Endothelial cell of umbilical vein (primary cell): ENCODE measurements at regions not wholly inside any gene's neighbourhood (a gene's known extent, or its start where the extent isn't known, plus 50 kb on each side); places are given as distances from the start of the nearest gene placed in this dataset.
A peak's percentile ranks its signal among the peaks of the same experiment; 100 is the strongest.

Experiments
- BruUV-seq: library from RNA; stranded (reverse); fragments of 400-500 nt; replicated peaks from 2 replicates; lab custom pipeline; 2021; lab: Mats Ljungman, UMichigan
- CTCF ChIA-PET: fragments of 300-600, 350-600 bp; sonication (Branson Sonifier 250); formaldehyde crosslinking; loops from one replicate; lab custom pipeline; 2021; ENCODE audit warnings: antibody characterized with exemption, inconsistent platforms; lab: Charles Lee
- POLR2A ChIA-PET: fragments of 300-600, 350-600 bp; sonication (Branson Sonifier 250); formaldehyde crosslinking; loops from one replicate; lab custom pipeline; 2021; ENCODE audit warnings: antibody characterized with exemption, inconsistent platforms; lab: Charles Lee
- DNase-seq: peaks from one replicate; pipeline ENCODE4 v3.0.0-alpha.2; 2011; ENCODE audit warnings: low read depth, low spot score
- FAIRE-seq: peaks from 2 replicates; lab custom pipeline; 2011; peaks lifted over from hg19 to GRCh38; lab: Jason Lieb, UNC
- H2AFZ ChIP-seq: 2 replicates; pipeline ENCODE4 v1.6.0; 2012; ENCODE audit warnings: low read depth, low read length, control low read depth, inconsistent platforms
- H3K27ac ChIP-seq: 2 replicates; pipeline ENCODE4 v1.5.1; 2011; ENCODE audit warnings: low read depth, mild to moderate bottlenecking, control low read depth, low read length, moderate library complexity; ENCODE audit not compliant: insufficient read depth
- H3K27me3 ChIP-seq, 2 experiments: 2 replicates each; pipeline versions ENCODE4 v1.6.0 to v1.6.1; 2011; ENCODE audit warnings: low read length in 2 of 2, mixed read lengths in 1 of 2; ENCODE audit not compliant: control insufficient read depth in 2 of 2, insufficient read depth in 2 of 2
- H3K36me3 ChIP-seq, 2 experiments: 2 replicates in 1 of 2; 3 replicates in 1 of 2; pipeline ENCODE4 v1.5.1; 2011; ENCODE audit warnings: low read length in 2 of 2, mild to moderate bottlenecking in 1 of 2, moderate library complexity in 1 of 2; ENCODE audit not compliant: control insufficient read depth in 2 of 2, insufficient read depth in 2 of 2; ENCODE audit errors: extremely low read depth in 1 of 2
- H3K4me1 ChIP-seq: 3 replicates; pipeline ENCODE4 v1.5.1; 2011; ENCODE audit warnings: mild to moderate bottlenecking, low read length; ENCODE audit not compliant: control insufficient read depth, insufficient read depth; ENCODE audit errors: extremely low read depth
- H3K4me2 ChIP-seq: 2 replicates; pipeline ENCODE4 v1.6.1; 2011; ENCODE audit warnings: low read length, control low read depth, mixed read lengths; ENCODE audit not compliant: insufficient read depth
- H3K4me3 ChIP-seq, 3 experiments: fragments of 200-600 bp in 1 of 3; sonication (generic), shearing (Covaris generic) in 1 of 3; replicated peaks in 1 of 3; 2 replicates each; pipeline ENCODE4 v1.5.1; 2011 to 2016; ENCODE audit warnings: control low read depth in 3 of 3, low read length in 3 of 3, mild to moderate bottlenecking in 2 of 3, inconsistent platforms in 1 of 3, low read depth in 1 of 3, moderate library complexity in 1 of 3; ENCODE audit not compliant: insufficient read depth in 1 of 3
- H3K79me2 ChIP-seq: 2 replicates; pipeline ENCODE4 v1.6.0; 2012; ENCODE audit warnings: low read length, inconsistent platforms; ENCODE audit not compliant: control insufficient read depth, insufficient read depth
- H3K9ac ChIP-seq: replicated peaks from 2 replicates; pipeline ENCODE3; 2011; ENCODE audit warnings: low read length, control low read depth; ENCODE audit not compliant: insufficient read depth; ENCODE audit errors: extremely low read depth
- H3K9me1 ChIP-seq: replicated peaks from 3 replicates; pipeline ENCODE4 v1.6.0; 2011; ENCODE audit warnings: mild to moderate bottlenecking, low read length; ENCODE audit not compliant: control insufficient read depth, insufficient read depth; ENCODE audit errors: extremely low read depth
- H3K9me3 ChIP-seq: replicated peaks from 2 replicates; pipeline ENCODE4 v1.5.1; 2012; ENCODE audit warnings: low read length, inconsistent platforms; ENCODE audit not compliant: control insufficient read depth, insufficient read depth
- H4K20me1 ChIP-seq: replicated peaks from 2 replicates; pipeline ENCODE3; 2011; ENCODE audit warnings: mild to moderate bottlenecking, low read length; ENCODE audit not compliant: control insufficient read depth, insufficient read depth; ENCODE audit errors: extremely low read depth
- EZH2 ChIP-seq: IDR thresholded peaks from 2 replicates; pipeline ENCODE4 v1.6.1; 2012; ENCODE audit warnings: borderline replicate concordance, low read depth, mild to moderate bottlenecking, moderate library complexity, low read length, inconsistent platforms; ENCODE audit not compliant: severe bottlenecking
- FOS ChIP-seq: IDR thresholded peaks from 2 replicates; pipeline ENCODE4 v1.6.1; 2011; ENCODE audit warnings: mild to moderate bottlenecking, low read length, moderate library complexity, borderline replicate concordance; ENCODE audit not compliant: insufficient read depth
- GATA2 ChIP-seq: IDR thresholded peaks from 2 replicates; pipeline ENCODE4 v1.7.0; 2011; ENCODE audit warnings: low read depth, mild to moderate bottlenecking, moderate library complexity, mixed read lengths, low read length; ENCODE audit not compliant: insufficient read length, insufficient read depth
- JUN ChIP-seq: IDR thresholded peaks from 2 replicates; pipeline ENCODE4 v1.6.1; 2011; ENCODE audit warnings: borderline replicate concordance, low read depth; ENCODE audit not compliant: insufficient read length, insufficient read depth
- MYC ChIP-seq: IDR thresholded peaks from one replicate; pipeline ENCODE4 v1.6.1; 2011; ENCODE audit warnings: mild to moderate bottlenecking, low read depth, low read length
- POLR2A ChIP-seq: IDR thresholded peaks from 2 replicates; pipeline ENCODE4 v1.6.1; 2012; ENCODE audit warnings: low read depth, mild to moderate bottlenecking, control low read depth, low read length
- POLR2AphosphoS5 ChIP-seq: IDR thresholded peaks from 2 replicates; pipeline ENCODE4 v1.6.1; 2012; ENCODE audit warnings: low read depth, mild to moderate bottlenecking, control low read depth, low read length, moderate library complexity; ENCODE audit not compliant: insufficient read depth
- dilution Hi-C: fragments of 300-500 bp; cut with MboI; formaldehyde crosslinking; loops from one replicate; pipeline ENCODE4 v1.15.0; 2019; ENCODE audit warnings: low sequenced_read_pairs; ENCODE audit not compliant: extremely low pct_ligation_motif_present
- intact Hi-C: fragments of 100-400 bp; cut with micrococcal nuclease; formaldehyde crosslinking; loops from one replicate; pipeline ENCODE4 v1.10.0; 2022
- TF ChIP-seq, protein P1 (sequence below): IDR thresholded peaks from 2 replicates; pipeline ENCODE4 v1.6.1; 2011; ENCODE audit not compliant: insufficient read depth, insufficient read length
- TF ChIP-seq, protein P2 (sequence below), 2 donors: IDR thresholded peaks; 1 replicate in 1 of 2; 2 replicates in 1 of 2; pipeline ENCODE4 v1.5.1; 2011; ENCODE audit warnings: low read length in 2 of 2, mild to moderate bottlenecking in 2 of 2, moderate library complexity in 2 of 2, control low read depth in 1 of 2, inconsistent platforms in 1 of 2, low read depth in 1 of 2; ENCODE audit not compliant: insufficient read depth in 1 of 2; ENCODE audit errors: extremely low read depth in 1 of 2

DNA sequence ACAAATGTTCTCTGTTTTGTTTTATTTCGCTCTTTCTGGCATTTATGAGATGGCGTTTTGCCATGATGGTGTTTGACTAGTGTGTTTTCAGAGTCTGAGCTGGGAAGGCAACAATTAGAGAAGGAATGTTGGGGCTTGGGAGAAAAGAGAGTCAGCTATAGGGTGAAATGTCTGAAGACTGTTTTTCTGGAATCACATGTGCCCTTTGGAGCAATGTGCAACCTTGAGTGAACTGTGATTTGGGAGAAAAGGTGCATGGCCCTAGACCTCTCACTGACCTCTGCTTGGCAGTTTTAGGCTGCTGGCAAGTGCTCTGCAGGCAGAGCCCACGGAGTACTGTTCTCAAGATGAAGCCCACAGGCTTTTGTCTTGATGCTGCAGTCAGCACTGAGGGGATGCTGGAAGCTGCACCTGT, 379.9 kb upstream of the PDE3A start:
- DNase-seq: peak; percentile 55
- ChIA-PET CTCF (interaction anchor here (1.5 to 1.8 kb wide), 2 partner anchors 72 to 232 kb away, joined by 3 to 8 read pairs; no protein-coding TSS in a partner anchor), POLR2A (no interaction called here)
- dilution Hi-C loops: no loop called here
- Histone ChIP-seq H3K4me1 (no peaks in the 10 kb centered on the region), H4K20me1 (no peaks in the 10 kb centered on the region), H3K9ac (no peak overlapping the region), H2AFZ (no peak overlapping the region), H3K36me3 (no peaks in the 10 kb centered on the region), H3K4me2 (no peak overlapping the region), H3K79me2 (no peaks in the 10 kb centered on the region), H3K9me3 (no peaks in the 10 kb centered on the region), H3K27ac (no peak overlapping the region), H3K9me1 (peaks cover 2% of the 10 kb centered on the region), H3K27me3 (no peaks in the 10 kb centered on the region), H3K4me3 (no peak overlapping the region)
- TF ChIP-seq, protein P1, sequence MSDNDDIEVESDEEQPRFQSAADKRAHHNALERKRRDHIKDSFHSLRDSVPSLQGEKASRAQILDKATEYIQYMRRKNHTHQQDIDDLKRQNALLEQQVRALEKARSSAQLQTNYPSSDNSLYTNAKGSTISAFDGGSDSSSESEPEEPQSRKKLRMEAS: no peak
- peak; percentile 31 for FAIRE-seq
- no TSS peak for BruUV-seq
- intact Hi-C loops: no loop called here

DNA sequence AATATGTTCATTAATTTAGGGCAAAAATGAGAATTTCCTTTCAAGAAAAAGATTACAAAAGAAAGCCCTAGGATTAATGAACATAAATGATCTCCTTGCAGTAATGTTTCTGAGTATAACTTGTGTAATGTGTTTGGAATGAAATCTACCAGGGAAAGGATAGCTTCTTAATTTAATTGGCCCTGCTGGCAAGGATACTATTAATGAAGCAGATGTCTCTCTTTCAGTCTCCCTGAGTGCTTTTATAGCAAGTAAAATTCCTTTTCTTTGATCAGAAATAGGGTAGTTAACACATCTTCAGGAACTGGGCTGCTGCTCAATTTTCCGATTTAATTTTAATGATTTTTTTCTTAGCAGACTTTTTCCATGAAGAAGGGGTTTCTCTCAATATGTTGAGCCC, 379.4 kb upstream of the PDE3A start:
- no peaks in the 10 kb centered on the region for H4K20me1 ChIP-seq
- DNase-seq (no peak), FAIRE-seq (no peak)
- peaks cover 2% of the 10 kb centered on the region for H3K9me1 ChIP-seq
- intact Hi-C loops (no loop called here), dilution Hi-C loops (no loop called here)
- H3K27ac ChIP-seq: no peak overlapping the region
- TF ChIP-seq POLR2AphosphoS5 (no peak), JUN (no peak), FOS (no peak), EZH2 (no peak), MYC (no peak), GATA2 (no peak), POLR2A (no peak)
- TF ChIP-seq, protein P1: no peak
- TF ChIP-seq, protein P2, sequence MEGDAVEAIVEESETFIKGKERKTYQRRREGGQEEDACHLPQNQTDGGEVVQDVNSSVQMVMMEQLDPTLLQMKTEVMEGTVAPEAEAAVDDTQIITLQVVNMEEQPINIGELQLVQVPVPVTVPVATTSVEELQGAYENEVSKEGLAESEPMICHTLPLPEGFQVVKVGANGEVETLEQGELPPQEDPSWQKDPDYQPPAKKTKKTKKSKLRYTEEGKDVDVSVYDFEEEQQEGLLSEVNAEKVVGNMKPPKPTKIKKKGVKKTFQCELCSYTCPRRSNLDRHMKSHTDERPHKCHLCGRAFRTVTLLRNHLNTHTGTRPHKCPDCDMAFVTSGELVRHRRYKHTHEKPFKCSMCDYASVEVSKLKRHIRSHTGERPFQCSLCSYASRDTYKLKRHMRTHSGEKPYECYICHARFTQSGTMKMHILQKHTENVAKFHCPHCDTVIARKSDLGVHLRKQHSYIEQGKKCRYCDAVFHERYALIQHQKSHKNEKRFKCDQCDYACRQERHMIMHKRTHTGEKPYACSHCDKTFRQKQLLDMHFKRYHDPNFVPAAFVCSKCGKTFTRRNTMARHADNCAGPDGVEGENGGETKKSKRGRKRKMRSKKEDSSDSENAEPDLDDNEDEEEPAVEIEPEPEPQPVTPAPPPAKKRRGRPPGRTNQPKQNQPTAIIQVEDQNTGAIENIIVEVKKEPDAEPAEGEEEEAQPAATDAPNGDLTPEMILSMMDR (IDR thresholded peaks at IDR 0.05; ENCODE audit: extremely low read depth in 1 of 2, insufficient read depth in 1 of 2, low read depth in 1 of 2, low read length in 2 of 2): no peak
- H2AFZ ChIP-seq: no peak overlapping the region
- ChIA-PET CTCF (interaction anchor here (1.5 to 1.8 kb wide), 2 partner anchors 73 to 232 kb away, joined by 3 to 8 read pairs; no protein-coding TSS in a partner anchor), POLR2A (no interaction called here)
- H3K36me3 ChIP-seq: no peaks in the 10 kb centered on the region
- no peaks in the 10 kb centered on the region for H3K27me3 ChIP-seq
- H3K9ac ChIP-seq: no peak overlapping the region
- no TSS peak for BruUV-seq
- no peaks in the 10 kb centered on the region for H3K4me1 ChIP-seq
- H3K79me2 ChIP-seq: no peaks in the 10 kb centered on the region
- no peaks in the 10 kb centered on the region for H3K9me3 ChIP-seq
- H3K4me3 ChIP-seq: no peak overlapping the region
- no peak overlapping the region for H3K4me2 ChIP-seq
